Smooth muscle cell (in vitro differentiated cells): ENCODE measurements at regions not wholly inside any gene's neighbourhood (a gene's known extent, or its start where the extent isn't known, plus 50 kb on each side); places are given as distances from the start of the nearest gene placed in this dataset.
A peak's percentile ranks its signal among the peaks of the same experiment; 100 is the strongest.

Source experiments
- DNase-seq: peaks from one replicate; lab custom pipeline; 2025; ENCODE audit not compliant: unreplicated experiment; lab: John Stamatoyannopoulos, UW
- H2AFZ ChIP-seq: fragments of 200-600 bp; sonication (generic); 2 replicates; pipeline ENCODE4 v1.6.0; 2016; ENCODE audit warnings: antibody characterized with exemption, low read depth, mild to moderate bottlenecking
- H3F3A ChIP-seq: fragments of 200-600 bp; sonication (generic); 2 replicates; pipeline ENCODE4 v1.6.0; 2017; ENCODE audit warnings: antibody characterized with exemption, low read depth
- H3K27ac ChIP-seq: fragments of 200-600 bp; sonication (generic); 2 replicates; pipeline ENCODE4 v1.5.1; 2016; ENCODE audit warnings: low read depth, mild to moderate bottlenecking
- H3K27me3 ChIP-seq: fragments of 200-600 bp; sonication (generic); 2 replicates; pipeline ENCODE4 v1.6.1; 2016; ENCODE audit warnings: low read depth, mild to moderate bottlenecking
- H3K36me3 ChIP-seq: fragments of 200-600 bp; sonication (generic); 2 replicates; pipeline ENCODE4 v1.5.1; 2016; ENCODE audit warnings: low read depth
- H3K4me1 ChIP-seq: fragments of 200-600 bp; sonication (generic); 2 replicates; pipeline ENCODE4 v1.5.1; 2016; ENCODE audit warnings: low read depth
- H3K4me2 ChIP-seq: fragments of 200-600 bp; sonication (generic); 2 replicates; pipeline ENCODE4 v1.6.0; 2016; ENCODE audit warnings: mild to moderate bottlenecking
- H3K4me3 ChIP-seq: fragments of 200-600 bp; sonication (generic); 2 replicates; pipeline ENCODE4 v1.5.1; 2016; ENCODE audit warnings: mild to moderate bottlenecking
- H3K79me2 ChIP-seq: fragments of 200-600 bp; sonication (generic); 2 replicates; pipeline ENCODE4 v1.6.0; 2016; ENCODE audit warnings: low read depth, mild to moderate bottlenecking
- H3K9ac ChIP-seq: fragments of 200-600 bp; sonication (generic); 2 replicates; pipeline ENCODE4 v1.6.0; 2016; ENCODE audit warnings: low read depth
- H3K9me3 ChIP-seq: fragments of 200-600 bp; sonication (generic); replicated peaks from 2 replicates; pipeline ENCODE4 v1.5.1; 2016; ENCODE audit warnings: low read depth
- H4K20me1 ChIP-seq: fragments of 200-600 bp; sonication (generic); 2 replicates; pipeline ENCODE4 v1.6.0; 2016; ENCODE audit warnings: low read depth
- CTCF ChIP-seq: fragments of 200-600 bp; sonication (generic); IDR thresholded peaks from 2 replicates; pipeline ENCODE4 v1.5.1; 2017; ENCODE audit warnings: borderline replicate concordance, mild to moderate bottlenecking, antibody characterized with exemption; ENCODE audit not compliant: insufficient read depth, poor library complexity, severe bottlenecking
- WGBS: methylation state at CpG from one replicate; pipeline ENCODE4 v1.1.7; 2016; ENCODE audit warnings: low lambda C conversion rate; 5-methylcytosine and 5-hydroxymethylcytosine counted together

- Histone ChIP-seq H2AFZ (no peak overlapping the region), H3K27ac (no peak overlapping the region), H3K36me3 (no peaks in the 10 kb centered on the region), H3K4me3 (no peak overlapping the region), H3K4me1 (no peaks in the 10 kb centered on the region), H3K9ac (no peak overlapping the region), H3K27me3 (no peaks in the 10 kb centered on the region), H3F3A (no peaks in the 10 kb centered on the region), H3K4me2 (no peak overlapping the region), H4K20me1 (no peaks in the 10 kb centered on the region), H3K79me2 (no peaks in the 10 kb centered on the region), H3K9me3 (no peaks in the 10 kb centered on the region)
- WGBS = 93% methylated on average over 4 of the region's 4 CpGs
- TF ChIP-seq CTCF = no peak
- no peak for DNase-seq
Observed at GRCh38 chr11:128158860-128159259, 428.5 kb downstream of the ETS1 start.

GRCh38 chr11:128157423-128158298 is 429.7 kb downstream of the ETS1 start:
- peak overlapping the region; percentile 33 for H3K4me3 ChIP-seq
- H3K36me3 ChIP-seq = no peaks in the 10 kb centered on the region
- no peaks in the 10 kb centered on the region for H3K9me3 ChIP-seq
- peak overlapping the region; percentile 93 for H2AFZ ChIP-seq
- WGBS = 13% methylated on average over 5 of the region's 5 CpGs
- no peaks in the 10 kb centered on the region for H3K79me2 ChIP-seq
- peak overlapping the region; percentile 81 for H3K4me2 ChIP-seq
- H3K9ac ChIP-seq = no peak overlapping the region
- no peaks in the 10 kb centered on the region for H3K27me3 ChIP-seq
- TF ChIP-seq CTCF = peak; percentile 88
- no peak for DNase-seq
- H3K27ac ChIP-seq = no peak overlapping the region
- no peaks in the 10 kb centered on the region for H4K20me1 ChIP-seq
- no peaks in the 10 kb centered on the region for H3F3A ChIP-seq
- H3K4me1 ChIP-seq = no peaks in the 10 kb centered on the region

- no peak for TF ChIP-seq CTCF
- H3K4me3 ChIP-seq = no peak overlapping the region
- no peaks in the 10 kb centered on the region for H3F3A ChIP-seq
- H3K4me1 ChIP-seq = no peaks in the 10 kb centered on the region
- 71% methylated on average over 3 of the region's 3 CpGs for WGBS
- no peak overlapping the region for H3K27ac ChIP-seq
- H3K27me3 ChIP-seq = no peaks in the 10 kb centered on the region
- H3K4me2 ChIP-seq = no peak overlapping the region
- no peak overlapping the region for H3K9ac ChIP-seq
- no peaks in the 10 kb centered on the region for H3K9me3 ChIP-seq
- no peaks in the 10 kb centered on the region for H4K20me1 ChIP-seq
- no peaks in the 10 kb centered on the region for H3K36me3 ChIP-seq
- no peaks in the 10 kb centered on the region for H3K79me2 ChIP-seq
- H2AFZ ChIP-seq = no peak overlapping the region
- no peak for DNase-seq
Observed at GRCh38 chr11:128156486-128156885, 430.9 kb downstream of the ETS1 start.

GRCh38 chr11:128155590-128155989 is 431.8 kb downstream of the ETS1 start:
- no peaks in the 10 kb centered on the region for H3K9me3 ChIP-seq
- no peaks in the 10 kb centered on the region for H3K79me2 ChIP-seq
- H3K9ac ChIP-seq = no peak overlapping the region
- H3K36me3 ChIP-seq = no peaks in the 10 kb centered on the region
- H4K20me1 ChIP-seq = no peaks in the 10 kb centered on the region
- no peak overlapping the region for H3K4me3 ChIP-seq
- WGBS = 96% methylated on average over 2 of the region's 2 CpGs
- TF ChIP-seq CTCF = no peak
- H3K4me1 ChIP-seq = no peaks in the 10 kb centered on the region
- H3F3A ChIP-seq = no peaks in the 10 kb centered on the region
- H3K4me2 ChIP-seq = no peak overlapping the region
- no peak overlapping the region for H2AFZ ChIP-seq
- no peak for DNase-seq
- H3K27me3 ChIP-seq = no peaks in the 10 kb centered on the region
- no peak overlapping the region for H3K27ac ChIP-seq
